Cerebellar cortex (tissue), 1 donor: ENCODE measurements at regions not wholly inside any gene's neighbourhood (a gene's known extent, or its start where the extent isn't known, plus 50 kb on each side); places are given as distances from the start of the nearest gene placed in this dataset.
"Not testable (repeated sequence)": the region's sequence is repeated elsewhere in the genome, so short reads cannot be mapped to it uniquely, and the experiment has no call there.

Experiments used
- DNase-seq: peaks from one replicate; pipeline ENCODE4 v3.0.0-alpha.2; 2015; ENCODE audit warnings: low spot score

DNA sequence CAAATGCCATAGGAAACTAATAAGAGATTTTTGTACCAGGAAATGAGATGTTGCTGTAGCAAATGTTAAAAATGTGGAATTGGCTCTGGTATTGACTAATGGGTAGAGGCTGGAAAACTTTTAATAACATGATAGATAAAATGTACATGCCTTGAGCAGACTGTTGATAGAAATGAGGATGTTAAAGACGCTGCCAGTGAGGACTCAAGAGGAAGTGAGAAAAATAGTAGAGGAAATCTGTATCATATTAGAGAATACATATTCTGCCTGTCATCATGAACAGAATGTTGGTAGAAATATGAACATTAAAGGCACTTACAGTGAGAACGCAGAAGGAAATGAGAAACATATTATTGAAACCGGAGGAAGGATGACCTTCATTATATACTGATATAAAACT, 577.2 kb upstream of the HTR2C start:
- no peak for DNase-seq

DNA sequence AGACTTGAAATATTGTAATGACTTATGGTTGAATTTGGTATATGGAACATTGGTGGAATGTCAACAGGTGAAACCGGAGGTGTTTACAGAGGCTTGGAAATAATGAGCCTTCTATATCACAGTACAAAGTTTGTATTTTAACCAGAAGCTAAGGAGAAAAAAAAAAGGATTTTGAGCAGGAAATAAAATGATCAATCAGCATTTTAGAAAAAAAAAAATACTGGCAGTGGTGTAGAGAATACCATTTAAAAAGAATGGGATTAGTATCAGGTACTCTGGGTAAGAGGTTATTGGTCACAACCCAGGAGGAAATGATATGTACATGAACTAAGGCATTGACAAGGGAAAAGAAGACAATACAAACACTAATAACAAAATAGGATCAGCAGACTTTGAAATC, 587.1 kb upstream of the HTR2C start:
- no peak for DNase-seq

DNA sequence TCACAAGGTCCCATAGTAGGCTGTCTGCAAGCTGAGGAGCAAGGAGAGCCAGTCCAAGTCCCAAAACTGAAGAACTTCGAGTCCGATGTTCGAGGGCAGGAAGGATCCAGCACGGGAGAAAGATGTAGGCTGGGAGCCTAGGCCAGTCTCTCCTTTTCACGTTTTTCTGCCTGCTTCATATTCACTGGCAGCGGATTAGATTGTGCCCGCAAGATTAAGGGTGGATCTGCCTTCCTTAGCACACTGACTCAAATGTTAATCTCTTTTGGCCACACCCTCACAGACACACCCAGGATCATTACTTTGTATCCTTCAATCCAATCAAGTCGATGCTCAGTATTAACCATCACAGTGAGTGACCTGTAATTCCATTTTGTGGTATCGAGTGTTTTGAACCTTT, 592.2 kb upstream of the HTR2C start:
- not testable (repeated sequence) for DNase-seq

DNA sequence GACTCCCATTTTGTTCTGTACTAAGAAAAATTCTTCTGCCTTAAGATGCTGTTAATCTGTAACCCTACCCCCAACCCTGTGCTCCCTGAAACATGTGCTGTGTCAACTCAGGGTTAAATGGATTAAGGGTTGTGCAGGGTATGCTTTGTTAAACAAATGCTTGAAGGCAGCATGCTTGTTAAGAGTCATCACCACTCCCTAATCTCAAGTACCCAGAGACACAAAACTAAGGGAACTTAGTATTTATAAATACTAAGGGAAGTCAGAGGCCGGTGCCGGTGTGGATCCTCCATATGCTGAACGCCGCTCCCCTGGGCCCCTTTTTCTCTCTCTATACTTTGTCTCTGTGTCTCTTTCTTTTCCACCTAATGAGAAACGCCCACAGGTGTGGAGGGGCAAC, 593.2 kb upstream of the HTR2C start:
- not testable (repeated sequence) for DNase-seq

DNA sequence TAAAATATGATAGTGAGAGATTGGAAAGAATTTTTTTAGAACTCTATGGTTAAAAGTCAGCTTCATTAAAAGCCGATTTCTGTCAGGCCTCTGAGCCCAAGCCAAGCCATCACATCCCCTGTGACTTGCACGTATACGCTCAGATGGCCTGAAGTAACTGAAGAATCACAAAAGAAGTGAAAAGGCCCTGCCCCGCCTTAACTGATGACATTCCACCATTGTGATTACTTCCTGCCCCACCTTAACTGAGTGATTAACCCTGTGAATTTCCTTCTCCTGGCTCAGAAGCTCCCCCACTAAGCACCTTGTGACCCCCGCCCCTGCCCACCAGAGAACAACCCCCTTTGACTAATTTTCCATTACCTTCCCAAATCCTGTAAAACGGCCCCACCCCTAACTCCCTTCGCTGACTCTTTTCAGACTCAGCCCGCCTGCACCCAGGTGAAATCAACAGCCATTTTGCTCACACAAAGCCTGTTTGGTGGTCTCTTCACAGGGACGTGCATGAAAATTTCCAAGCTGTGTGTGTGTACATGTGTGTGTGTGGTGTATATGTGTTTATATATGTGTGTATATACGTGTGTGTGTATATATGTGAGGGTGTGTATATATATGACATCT, 595.5 kb upstream of the HTR2C start:
- DNase-seq = not testable (repeated sequence)

DNA sequence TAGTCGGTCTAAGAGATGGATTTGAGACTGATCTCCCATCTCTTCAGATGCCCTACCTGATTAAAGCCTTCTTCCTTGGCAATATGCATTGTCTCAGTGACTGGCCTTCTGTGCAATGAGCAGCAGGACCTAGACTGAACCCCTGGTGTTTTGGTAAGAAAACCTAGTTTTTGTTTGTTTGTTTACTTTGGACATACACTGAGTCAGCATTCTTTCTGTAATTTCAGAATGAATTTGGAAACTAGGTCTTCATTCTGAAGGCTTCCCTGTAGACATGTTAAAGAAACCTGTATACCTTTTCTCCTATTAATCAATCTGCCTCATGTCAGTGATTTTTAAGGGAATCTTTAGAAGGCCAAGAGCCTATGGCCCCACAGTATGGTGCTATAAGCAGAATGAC, 597.5 kb upstream of the HTR2C start:
- no peak for DNase-seq

DNA sequence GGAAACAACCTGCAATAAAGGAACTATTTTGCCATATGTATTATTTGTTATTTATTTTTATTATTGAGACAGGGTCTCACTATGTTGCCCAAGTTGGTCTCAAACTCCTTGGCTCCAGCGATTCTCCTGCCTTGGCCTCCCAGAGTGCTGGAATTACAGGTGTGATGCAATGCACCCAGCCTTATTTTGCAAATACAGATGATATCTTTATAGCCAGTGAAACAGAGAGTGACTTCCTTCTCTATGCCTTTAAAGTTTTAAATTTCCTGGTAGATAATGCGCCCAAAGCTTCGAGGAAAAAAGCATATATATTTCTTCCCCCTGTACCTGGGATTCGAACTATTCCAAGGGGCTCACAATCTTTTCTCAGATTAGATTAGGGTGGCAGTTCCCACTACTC, 601.1 kb upstream of the HTR2C start:
- no peak for DNase-seq

DNA sequence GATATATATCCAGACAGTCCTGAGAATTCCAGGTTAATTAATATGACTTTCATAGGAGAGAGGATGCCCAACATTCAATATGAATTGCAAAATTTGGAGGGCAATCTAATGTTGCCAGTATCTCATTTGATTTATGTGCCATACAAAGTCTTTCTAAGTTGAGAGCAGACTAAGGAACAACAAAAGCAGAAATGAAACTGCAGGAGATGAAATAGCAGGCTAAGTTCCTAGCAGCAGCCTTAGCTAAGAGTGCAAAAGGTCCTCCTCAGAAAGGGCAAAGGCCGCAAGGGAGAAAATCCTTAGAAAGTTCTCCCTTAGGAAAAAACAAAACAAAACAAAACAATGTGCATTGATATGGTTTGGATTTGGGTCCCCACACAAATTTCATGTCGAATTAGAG, 602.9 kb upstream of the HTR2C start:
- DNase-seq = no peak

DNA sequence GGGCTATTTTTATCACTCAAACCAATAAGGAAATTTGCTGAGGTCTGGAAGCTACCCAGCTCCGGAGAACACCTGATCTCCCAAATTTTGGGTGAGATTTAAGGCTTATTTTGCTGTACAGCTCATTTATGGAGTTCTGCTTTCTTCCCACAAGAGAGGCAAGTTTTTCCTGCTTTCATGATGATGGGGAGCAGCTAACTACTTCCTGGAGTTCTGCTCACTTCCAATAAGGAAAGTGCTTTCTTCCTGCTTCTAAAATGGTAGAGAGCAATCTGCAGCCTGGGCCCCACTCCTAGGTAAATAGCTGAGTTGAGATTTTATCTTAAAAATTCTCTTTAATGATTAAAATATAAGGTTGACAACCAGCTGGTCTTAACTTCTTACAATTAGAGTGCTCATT, 606.0 kb upstream of the HTR2C start:
- DNase-seq = no peak

DNA sequence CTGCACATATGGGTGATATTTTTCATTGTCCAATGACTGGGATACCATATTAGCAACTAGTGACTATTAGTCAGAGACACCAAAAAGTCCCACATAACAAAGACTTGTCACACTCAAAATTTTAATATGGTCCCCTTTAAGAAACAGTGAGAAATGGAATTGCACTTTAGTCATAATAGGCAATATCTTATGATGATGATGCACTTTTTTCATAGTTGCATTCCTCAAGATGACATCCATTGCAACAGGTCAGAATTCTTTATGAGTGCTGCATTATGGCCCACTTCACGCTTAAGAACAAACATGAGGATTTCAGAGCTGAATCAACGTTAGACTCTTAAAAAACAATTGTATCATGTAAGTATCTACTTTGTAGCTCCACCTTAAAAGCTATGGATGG, 608.4 kb upstream of the HTR2C start:
- DNase-seq = no peak

DNA sequence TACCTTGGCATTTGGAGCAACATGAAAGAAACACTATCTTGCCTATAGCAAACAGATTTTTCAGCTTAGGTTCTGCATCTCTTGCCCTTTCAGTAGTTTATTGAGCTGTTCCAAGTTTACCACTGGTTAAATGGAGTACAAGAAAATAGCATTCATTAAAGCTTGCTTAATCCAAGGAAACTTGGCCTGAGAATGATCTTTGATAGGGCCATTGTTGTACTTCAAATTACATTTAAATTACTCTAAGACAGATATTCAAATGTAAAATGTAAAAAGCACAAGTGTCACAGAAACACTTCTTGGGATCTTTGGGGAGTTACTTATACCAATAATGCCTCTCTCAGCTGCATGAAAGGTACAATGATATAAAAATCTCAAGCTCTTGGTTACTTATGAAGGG, 609.0 kb upstream of the HTR2C start:
- no peak for DNase-seq

DNA sequence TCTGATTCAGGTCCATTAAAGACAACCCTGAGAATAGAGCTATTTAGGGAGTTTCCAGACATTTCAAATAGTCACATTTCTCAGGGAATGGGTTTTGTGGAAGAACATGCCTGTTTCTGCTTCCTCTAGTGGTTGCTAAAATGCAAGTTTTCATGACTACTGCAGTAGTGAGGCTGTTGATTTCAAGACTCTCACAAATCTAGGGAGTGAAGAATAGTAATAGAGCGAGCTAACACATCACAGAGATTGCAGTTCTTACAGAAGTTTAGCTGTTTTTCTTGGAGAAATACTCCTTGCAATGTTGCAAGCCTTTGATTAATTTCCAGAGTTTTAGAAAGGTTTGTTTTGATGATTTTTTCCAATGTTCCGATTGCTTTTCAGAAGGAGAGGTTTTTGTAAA, 610.2 kb upstream of the HTR2C start:
- no peak for DNase-seq

DNA sequence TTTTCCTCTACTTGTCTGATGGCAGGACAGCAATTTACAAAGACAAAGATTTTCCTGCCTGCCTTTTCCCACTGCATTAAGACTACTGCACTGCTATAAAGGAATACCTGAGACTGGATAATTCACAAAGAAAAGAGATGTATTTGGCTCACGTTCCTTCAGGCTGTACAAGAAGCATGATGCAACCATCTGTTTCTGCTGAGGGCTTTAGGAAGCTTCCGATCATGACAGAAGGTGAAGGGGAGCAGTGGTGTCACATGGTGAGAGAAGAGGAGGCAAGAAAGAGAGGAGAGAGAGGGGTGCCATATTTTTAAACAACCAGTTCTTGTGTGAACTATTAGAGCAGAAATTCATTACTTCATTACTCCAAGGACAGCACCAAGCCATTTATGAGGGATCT, 617.1 kb upstream of the HTR2C start:
- no peak for DNase-seq

DNA sequence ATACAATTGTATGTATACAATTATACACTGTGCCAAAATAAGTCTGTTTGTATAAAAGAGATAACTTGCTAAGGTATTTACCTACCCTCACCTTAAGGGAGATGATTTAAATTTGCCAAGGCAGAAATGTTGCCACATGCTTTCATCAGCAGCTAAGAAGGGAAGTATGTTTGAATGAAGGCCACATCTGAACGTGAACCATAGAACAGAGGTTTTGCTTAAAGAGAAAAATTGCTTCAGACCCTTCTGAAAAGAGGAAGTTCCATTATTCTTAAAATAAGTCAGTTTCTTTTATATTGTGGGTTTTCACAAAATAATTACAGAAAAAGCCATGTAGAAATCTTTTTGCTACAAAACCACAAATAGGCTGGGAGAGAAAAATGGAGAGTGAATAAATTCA, 621.5 kb upstream of the HTR2C start:
- DNase-seq = no peak

DNA sequence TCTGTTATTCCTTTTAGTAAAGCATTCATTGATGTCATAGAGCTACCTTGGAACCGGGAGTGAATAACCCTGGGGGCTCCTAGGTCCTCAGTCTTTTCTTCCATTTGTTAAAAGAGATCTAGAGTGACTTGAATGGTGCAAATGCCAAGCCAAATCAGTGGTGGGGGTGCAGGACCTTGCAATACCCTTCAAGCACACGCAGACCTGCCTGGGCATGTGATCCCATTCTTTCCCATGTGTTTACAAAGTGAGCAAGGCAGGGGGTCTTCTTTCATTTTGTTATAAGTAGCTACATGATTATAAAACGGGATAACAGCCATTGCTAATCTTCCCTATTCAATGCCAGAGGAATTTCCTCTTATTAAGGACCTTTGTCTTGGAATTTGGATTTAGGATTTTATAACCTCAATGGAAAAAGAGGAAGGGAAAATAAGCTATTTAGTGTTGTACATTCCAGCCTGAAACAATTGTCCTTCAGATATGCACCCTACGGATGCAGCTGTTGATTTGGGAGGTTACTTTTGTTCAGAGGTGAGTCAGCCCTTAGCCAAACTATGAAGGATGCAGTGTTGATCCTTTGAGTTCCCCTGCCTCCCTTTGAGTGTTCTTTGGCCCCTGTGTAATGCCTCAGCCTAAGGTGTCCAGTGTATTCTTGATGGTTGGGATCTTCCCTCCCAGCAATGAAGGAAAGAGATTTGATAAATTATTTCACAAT, 623.8 kb upstream of the HTR2C start:
- DNase-seq = no peak

DNA sequence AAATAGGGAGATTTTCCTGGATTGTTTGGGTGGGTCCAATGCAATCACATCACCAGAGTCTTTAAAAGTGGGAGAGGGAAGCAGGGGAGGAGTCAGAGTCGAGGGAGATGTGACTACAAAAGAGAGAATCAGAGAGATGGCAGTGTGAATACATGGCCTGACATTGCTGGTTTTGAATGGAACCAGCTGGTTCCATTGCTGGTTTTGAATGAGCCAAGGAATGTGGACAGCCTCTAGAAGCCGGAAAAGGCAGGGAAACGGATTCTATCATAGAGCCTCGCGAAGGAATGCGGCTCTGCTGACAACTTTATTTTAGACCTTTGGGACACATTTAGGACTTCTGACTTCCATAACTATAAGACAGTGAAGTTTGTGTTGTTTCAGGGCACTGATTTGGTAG, 627.0 kb upstream of the HTR2C start:
- DNase-seq = no peak

DNA sequence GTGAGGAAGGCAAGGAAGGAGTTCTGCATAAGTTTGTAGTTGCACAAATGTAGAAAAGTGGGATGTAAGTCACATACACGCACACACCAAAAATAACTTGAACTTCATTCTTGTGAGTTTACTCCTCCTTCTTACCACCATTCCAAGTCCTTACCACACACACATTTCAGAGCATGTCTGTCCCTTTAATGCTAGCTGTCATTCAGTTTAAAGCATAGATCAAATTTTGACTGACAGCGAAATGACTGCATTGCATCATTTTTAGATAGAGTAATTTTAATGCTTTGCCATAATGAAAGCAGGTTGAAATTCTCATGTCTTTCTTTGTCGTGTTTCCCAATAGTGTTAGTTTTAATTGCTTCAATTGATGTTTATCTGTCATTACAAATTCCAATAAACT, 629.6 kb upstream of the HTR2C start:
- no peak for DNase-seq

DNA sequence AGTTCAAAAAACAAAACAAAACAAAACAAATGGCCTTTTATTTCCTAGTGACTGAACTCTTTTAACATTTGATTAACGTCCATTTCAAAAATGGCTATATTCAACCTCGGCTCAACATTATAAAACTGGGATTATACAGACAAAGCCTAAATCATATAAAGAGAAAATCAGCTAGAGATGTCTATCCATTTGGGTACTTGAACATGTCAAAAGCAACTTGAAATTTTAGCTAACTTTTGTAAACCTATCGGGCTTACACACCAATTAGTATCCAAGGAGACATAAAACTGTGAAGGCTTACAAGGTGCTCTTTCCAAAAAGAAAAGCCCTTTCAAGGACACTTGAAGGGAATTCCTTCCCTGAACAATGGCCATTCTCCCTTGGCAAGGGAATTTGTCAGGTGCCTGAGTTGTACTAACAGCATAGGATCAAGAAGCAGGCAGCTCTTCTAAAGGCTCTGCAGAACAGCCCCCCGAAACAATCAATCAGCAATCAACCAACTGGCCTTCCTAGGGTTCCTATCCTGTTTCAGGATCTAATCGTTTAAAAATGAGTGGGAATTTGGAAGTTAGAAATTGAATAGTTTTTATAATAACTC, 633.7 kb upstream of the HTR2C start:
- DNase-seq = no peak

DNA sequence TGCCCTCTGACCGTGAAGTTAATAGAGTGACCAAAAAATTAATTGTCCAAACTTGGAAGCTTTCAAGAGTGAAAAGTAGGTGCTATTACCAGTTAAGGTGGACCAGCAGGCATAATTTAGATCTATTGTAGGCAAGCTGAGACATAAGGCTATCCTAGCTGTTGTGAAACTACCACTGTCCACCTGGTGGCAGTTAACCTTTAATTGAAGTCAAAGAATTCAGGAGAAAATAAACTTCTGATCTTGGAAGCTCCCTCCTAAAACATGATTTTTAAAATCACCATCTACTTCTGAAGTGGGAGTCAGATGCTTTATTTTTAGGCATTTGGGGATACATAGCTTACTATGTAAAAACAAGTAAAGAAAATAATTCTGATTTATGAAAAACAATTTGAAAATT, 636.3 kb upstream of the HTR2C start:
- DNase-seq = peak; percentile 0

DNA sequence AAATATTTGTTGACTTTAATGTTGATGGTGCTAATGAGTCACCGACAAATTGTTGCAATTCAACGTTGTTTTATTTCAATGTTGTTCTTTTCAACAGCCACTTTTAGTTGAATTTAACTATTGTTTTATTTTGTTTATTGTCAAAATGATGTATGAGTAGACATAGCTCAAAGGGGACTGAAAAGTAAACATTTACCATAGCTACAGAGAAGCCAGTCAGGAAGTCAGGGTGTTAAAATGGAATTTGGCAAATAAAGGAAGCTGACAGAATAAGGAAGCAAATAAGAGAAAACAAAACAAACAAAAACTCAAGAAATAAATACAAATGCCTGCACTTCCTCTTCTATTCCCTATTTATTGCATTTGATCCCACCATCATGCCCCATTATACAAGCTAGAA, 648.4 kb upstream of the HTR2C start:
- no peak for DNase-seq

DNA sequence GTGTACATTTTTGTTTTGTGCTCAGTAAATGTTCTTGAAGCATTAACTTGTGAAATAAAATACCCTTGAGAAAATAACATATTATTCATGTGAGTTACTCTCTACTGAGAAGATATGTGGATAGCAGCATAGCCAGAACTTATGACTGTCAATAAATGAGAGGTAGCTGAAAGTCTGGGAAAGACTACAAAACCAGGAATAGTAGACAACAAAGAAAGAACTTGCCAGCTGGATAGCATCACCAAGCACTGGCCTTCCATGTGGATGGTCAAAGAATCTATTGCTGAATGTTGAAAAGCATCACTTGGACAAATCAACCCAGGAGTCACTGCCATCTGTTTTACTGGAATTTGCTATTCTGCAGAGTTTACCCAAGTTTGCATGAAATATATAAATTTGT, 650.0 kb upstream of the HTR2C start:
- no peak for DNase-seq

DNA sequence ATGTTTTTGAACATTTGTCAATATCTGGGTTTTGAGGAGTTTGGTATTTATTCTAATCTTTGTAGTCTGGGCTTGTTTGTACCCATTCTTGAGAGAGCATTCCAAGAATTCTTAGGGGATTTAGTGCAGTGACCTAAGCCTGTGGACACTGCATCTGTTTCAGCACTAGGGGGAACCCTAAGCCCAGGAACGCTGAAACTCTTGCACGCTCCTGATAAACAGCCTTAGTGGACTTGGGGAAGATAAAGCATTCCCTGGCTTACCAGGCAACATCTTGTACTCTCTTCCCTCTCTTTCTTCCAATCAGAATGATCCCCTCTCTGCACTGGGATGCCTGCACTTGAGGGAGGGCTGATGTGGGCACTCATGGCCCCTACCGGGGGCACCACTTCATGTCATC, 654.9 kb upstream of the HTR2C start:
- DNase-seq = peak; percentile 36

DNA sequence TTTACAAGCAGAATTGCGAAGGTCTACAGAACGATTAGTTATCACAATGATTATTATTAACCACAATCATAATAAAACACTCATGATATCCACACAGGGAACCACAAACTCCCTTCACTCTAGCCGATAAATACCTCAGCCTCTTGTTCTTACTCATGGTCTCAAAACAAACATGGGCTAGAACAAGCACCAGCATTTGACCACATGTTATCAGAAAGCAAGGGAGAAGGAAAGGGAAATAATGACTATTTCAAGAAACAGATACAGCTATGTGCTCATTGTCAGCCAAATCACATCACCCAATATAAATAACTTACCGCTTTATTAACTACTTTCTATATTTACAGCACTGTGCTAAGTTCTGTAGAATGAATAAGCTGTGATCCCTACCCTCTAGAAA, 663.2 kb upstream of the HTR2C start:
- no peak for DNase-seq

DNA sequence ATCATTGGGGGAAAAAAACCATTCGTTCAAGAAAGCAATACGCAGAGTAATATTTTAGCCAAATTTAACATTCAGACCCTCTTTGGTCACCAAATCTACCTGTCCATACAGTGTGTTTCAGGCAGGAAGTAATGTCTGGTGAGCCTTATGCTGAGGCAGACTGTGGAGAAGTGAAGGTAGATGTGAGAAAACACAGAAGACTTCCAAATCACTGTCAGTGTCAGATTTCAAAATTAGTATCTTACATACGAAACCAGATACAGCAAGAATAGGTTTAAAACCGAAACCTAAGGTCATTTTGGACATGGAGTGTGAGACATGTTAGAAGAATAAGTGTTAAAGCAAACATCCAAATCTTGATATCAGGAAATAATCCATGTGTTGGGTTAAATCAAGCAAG, 664.5 kb upstream of the HTR2C start:
- DNase-seq = no peak
